GM21381 (cell line): ENCODE measurements at regions not wholly inside any gene's neighbourhood (a gene's known extent, or its start where the extent isn't known, plus 50 kb on each side); places are given as distances from the start of the nearest gene placed in this dataset.

Experiments used
- ATAC-seq: cut with Tn5 transposase; IDR thresholded peaks from one replicate; pipeline ENCODE4 v1.9.1; 2021; ENCODE audit warnings: mild to moderate bottlenecking, moderate library complexity; ENCODE audit not compliant: unreplicated experiment

DNA sequence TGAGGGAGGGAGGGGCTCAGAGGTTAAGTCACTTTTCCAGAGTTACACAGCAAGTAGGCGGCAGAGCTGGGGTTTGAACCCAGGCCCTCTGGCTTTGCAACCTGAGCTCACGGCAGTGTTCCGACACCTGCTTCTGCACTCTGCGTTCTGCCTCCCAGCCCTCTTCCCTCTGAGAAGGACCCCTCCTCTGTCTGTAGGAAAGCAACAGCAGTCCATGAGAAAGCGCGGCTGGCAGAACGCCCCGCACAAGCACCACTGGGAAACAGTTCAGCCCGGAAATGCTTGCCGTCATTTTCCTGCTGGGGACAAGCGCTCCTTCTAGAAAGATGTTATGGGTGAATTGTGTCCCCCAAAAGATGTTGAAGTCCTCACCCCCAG is 241.1 kb downstream of the NPHP4 start:
- no peak for ATAC-seq

DNA sequence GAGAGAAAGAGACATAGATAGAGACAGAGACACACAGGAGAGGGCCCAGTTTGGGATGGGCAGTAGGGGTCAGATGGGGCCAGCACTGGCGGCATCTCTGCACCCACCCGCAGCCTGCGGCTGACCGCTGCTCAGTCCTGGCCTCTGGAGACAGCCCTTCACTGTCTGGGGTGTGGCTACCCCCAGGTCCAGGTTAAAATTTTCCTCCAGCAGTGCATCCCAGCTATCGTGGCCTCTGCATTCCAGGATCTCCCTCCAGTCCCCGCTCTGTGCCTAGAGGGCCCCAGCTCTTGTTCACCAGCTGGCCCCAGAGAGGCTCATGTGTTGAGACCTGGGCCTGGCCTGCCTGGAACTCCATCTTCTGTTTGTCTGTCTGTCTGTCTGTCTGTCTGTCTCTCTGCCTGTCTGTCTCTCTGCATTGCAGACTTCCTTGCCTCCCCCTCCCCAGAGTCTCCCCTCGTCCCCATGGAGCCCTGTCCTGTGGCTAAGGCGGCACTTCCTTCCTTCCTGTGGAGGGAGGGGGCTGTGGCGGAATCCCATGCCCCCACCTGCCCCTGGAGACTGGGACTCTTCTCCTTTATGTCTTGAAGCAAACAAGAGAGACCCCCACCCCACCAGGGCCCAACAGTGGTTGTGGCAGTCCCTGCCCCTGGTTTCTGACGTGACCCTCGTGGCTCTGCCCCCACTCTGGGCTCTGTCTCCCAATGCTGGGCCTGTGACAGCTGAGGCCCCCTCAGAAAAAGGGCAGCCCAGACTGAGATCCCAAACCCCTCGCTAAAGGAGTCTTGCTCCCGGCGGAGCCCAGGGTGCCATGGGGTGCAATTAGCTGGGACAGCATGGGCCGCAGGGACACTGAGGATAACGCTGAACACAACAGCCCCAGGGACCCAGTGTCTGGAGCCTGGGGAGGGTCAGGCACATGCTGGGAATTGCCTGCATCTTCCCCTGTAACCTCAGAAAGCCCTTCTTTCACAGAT is 241.8 kb downstream of the NPHP4 start:
- no peak for ATAC-seq

DNA sequence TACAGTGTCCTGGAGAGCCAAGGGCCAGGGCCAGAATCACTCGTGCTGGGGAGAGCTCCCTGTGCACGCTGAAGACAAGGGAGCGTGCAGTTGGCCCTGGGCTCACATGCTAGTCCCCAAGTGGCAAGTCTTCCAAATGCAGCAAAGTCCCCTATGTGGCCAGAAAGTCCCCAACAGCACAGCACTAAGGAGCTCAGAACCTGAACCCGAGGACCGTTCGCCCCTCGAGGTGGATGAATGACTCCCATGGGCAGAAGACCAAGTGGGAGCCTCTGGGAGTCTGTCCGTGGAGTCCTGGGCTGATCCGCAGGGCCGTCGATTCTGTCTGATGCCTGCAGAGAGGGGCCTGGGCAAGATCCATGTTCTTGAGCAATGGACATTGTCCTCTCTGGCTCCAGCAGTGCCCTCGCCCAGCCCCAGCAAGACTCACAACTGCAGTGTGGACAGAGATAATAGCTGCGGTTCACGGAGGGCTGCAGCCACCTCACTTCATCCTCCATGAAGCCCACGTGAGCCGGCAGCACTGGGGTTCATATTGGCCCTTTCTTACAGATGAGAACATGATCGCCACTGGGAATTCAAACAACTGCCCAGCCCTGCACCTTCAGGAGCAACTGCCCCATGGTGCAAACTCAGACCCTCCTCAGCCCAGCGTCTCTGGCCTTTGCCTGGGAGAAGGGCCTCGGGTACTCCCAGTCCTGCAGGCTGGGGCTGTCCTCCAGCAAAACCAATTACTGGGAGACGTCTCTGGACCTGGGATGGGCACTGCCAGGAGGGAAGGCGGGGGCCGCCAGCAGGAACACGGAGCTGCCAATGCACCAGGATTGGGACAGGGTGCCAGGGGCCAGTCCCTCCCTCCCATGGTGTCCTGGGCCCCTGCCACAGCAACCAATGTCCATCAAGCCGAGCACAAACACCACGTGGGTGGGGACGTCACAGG is 243.7 kb downstream of the NPHP4 start:
- ATAC-seq = no peak

DNA sequence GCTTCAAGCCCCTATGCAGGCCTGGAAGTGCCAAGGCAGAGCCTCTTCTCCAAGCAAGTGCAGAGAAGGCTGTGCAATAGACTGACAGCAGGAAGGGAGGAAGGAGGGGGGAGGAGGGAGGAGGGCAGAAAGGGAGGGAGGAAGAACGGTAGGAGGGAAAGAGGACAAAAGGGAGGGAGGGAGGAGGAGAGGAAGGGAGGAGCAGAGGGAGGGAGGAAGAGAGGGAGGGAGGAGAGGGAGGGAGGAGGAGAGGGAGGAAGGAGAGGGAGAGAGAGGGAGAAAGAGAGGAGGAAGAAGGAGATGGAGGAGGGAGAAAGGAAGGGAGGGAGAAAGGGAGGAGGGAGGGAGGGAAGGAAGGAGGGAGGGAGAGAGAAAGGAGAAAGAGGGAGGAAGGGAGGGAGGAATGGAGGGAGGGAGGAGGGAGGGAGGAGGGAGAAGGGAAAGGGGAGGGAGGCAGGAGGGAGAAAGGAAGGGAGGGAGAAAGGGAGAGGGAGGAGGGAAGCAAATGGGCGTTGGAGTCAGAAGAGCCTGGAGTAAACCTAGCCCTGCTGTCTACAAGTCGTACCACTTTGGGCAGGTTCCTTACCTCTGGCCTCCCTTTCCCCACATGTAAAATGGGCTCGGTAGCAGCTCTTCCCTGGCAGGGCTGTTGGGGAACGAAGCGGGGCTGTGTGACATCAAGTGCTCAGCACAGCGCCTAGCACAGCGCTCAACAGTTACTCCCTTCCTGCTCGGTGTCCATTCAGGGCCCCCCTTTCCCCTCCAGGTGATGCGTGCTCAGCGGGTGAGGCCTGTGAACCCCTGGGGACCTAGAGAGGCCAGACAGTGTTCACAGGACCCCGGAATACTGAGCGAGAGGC is 244.6 kb downstream of the NPHP4 start:
- no peak for ATAC-seq

DNA sequence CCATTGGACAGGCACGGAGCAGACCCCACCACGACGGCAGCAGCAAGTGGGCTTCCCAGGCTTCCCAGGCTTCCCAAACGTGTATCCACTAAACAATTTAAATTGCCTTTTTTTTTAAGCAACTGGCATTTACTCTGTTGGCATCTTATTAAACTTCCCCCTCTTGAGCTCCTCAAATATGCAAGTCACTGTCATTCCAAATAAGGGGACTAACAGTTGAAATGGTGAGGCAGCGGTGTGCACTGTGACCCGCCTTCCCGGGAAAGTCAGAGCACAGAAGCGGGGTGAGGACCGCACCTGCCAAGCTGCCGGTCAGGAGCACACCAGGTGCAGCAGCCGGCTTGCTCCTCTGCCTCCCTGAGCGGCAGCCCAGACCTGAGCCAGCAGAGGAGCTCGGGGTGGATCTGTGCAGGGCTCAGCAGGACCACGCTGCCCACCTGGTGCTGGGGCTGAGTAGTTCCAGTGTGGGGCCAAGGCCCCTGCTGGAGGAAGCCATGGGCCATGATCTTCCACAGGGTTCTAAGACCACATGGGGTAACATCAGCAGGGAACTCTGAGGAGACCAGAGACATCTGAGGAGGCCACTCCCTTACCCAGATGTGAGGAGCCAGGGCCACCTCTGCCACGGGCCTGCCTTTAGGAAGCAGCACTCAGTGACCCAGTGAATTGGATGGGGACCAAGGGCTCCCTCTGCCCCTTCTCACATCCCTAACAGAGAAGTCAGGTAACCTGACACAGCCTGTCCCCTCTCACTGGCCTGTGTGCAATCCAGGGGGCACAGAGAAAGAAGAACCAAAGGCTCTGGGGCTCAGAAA is 245.4 kb downstream of the NPHP4 start:
- no peak for ATAC-seq

DNA sequence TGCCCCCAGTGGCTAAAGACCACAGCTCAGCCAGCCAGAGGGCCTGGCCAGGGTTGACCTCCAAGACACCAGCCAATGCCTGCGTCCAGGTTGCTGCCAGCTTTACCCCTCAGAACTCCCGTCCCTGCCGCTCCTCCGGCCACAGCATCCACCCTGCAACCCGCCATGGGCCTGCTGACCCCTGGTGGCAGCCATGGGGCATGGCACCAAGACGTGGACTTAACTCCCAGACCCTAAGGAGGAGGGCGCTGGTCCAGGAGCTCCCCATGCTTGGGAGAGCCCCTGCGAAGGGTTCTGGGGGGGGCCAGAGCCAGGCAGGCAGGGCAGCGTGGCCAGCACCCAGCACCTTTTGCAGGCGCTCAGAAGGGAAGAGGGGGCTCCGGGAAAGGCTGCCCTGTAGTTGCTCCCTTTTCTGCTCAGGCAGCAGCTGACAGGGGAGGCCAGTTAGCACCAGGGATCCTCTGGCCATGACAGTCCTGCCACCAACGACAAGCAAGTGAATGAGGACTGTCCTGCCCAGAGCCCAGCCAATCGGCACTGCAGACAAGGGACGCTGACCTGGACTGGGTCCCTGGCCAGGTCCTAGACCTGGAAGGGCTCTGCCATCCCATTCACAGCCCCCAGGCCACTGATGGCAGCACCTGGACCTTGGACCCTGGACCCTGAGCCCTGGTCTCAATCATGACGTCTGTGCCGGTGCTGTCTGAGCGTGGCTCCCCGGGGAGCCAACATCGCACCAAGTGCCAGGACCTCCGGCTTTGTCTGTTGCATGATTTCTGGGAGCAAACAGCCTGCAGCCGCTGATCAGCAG is 246.2 kb downstream of the NPHP4 start:
- ATAC-seq = peak; percentile 87

DNA sequence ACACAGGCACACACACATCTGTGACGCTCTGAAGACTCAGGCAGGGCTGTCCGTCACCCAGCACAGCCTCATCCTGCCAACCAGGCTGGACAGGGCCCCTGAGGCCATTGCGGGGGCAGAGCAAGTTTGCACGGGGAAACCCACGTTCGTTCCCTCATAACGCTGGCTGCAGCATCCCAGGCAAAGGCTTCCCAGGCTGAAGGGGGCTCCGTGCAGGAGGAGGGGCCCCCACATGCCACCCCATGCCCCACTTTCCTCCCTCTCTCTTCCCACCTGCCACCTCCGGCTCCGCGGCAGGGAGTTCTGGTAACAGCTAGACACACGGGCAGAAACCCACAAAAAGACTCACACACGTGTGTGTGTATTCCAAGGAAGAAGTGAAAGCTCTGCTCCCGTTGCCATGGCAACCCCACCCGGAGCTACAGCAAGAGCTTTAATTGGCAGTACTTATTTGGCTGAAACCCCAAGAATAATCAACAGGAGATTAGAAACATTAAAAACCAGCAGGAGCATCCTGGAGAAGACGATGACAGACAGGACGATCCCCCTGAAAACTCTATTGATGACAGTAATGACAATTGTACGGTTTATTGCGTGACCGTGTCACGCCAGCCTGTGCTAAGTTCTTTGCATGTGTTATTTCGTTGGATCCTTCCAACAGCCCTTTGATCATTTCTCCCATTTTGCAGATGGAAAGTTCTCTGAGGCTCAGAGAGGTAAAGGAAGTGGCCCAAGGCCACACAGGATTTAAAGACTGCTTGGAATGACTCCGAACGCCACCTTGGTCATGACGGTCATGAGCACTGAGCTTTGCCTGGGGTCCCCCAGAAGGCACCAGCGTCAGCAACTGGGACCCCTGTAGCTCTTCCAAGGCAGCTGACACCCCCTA is 247.1 kb downstream of the NPHP4 start:
- no peak for ATAC-seq

DNA sequence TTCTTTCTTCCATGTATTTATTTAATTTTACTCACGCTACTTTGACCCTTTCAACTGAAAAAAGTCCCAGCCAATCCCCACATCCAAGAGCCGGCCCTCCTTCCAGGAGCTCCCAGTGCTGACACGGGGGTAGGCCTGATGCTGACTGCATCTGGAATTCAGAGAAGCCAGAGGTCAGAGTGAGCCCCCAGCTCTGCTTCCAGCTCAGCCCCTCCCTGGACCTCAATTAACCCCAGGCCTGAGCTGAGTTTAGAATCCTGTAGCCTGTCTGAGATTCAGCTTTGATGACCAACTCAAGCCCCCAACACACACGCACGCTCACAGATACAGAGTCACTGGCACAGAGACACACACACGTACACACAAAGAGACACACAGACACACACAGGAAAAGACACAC is 247.9 kb downstream of the NPHP4 start:
- ATAC-seq = no peak

DNA sequence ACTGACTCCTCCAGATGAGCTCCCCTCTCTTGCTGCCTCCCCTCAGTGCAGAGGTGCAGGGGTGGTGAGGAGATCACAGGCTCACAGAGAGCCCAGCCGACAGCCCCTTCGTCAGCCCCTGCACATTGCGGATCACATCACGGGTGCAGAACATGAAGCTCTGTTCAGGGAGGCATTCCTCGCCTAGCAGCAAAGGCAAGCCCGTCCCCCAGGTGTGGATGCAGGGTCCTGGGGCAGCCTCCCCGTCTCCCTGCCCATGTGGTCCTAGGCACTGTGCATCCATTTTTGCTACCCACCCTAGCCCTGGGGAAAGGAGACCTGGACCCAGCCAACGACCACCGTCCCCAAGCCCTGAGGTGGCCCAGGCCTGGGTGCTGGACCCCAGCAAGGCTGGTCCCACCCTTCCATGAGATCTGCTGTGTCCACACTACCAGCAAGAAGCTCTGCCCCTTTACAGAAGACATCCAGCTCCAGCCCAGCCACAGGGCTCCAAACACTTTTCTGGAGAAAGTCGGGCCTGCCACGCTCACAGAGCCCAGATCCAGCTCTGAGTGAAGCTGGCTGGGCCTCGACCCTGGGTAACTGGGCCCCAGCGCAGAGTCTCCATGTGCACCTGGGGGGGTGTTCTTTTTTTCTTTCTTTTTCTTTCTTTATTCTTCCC is 248.7 kb downstream of the NPHP4 start:
- ATAC-seq = no peak

DNA sequence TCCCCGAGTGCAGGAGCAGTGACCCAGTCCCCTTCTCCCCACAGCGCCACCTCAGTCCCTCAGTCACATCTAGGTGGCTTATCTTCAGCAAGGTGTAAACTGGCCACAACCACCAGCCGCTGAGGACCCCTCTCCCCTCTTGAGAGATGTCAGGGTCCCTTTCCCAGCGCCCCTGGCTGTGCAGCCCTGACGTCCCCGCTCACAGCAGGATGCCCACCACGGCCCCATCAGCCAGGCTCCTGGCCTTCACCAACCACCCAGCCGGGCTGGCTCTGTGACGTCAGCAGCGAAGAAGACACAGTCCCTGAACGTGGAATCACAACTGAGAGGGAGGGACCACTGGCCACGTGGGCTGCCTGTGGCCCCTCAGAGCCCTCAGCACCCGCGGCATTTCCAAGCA is 249.4 kb downstream of the NPHP4 start:
- no peak for ATAC-seq

DNA sequence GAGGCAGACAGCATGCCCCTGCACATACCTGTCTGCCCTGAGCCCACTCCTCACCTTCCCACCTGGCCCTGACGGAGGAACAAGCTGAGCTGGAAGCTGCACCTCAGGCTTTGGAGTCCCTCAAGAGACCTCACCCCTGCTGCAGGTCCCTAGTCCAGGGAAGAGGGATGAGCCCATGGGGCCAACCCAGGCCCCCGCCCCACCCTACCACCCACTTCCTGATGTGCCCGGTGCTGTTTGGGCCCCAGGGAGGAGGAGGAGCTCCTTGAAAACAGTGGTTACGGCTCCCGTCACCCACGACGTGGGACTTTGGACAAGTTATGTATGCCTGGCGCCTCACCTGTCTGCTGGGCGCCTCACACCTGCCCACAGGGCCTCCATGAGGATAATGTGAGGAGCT is 250.2 kb downstream of the NPHP4 start:
- ATAC-seq = no peak

DNA sequence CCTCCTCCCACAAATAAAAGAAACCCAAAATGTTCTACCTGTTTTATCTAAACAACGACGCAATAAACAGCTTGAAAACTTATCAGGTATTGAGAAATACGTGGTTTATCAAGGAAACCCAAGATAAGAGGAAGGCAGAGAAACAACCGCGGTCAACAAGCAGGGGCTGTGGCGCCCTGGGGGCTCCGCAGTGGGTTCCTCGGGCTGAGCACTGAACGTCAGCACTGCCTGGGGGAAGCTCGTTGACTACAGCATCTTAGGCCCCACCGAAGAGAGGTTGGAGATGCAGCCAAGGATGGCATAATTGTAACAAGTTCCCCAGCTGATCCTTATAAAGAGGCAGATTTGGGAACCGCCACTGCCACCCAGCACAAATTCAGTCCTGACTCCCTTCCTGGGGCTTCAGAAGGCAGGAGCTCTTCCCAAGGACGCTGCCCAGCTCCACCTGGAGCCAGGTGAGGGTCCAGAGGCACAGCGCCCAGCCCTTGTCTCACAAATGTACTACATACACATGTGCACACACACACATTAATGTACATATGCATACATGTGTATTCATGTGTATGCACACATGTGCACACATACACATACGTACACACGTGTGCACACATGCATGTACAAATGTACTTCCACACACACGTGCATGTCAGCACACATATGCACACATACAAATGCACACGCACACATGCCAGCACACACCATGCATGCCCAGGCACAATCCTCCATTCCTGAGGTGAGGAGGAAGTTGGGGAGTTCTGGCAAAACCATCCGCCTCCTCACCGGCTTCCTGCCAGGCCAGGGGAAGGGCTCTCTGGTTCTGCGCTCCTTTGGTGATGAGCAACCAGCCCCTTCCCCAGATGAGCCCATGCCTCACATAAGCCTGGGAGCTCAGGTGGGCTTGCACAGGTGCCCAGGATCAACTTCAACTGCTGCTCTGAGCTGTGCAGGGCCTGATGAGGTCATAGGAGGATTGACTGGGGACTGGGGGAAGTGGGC is 251.1 kb downstream of the NPHP4 start:
- no peak for ATAC-seq

DNA sequence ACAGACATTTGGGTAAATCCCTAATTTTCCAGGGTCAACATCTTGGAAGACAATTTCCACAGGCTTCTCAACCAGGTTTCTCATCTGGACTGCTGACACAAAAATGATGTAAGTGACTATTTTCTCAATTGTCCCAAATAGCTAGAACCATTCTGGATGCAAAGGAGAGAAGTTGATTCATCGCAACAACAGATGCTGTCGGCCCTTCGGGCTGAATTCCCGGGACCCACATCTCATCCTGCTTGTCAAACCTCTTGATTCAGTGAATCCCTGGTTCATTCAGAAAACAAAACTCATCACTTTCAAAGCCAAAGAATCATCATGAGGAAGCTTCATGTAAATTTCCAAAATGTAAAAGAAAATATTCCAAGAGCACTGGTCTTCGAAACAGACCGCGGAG is 251.8 kb downstream of the NPHP4 start:
- ATAC-seq = no peak

DNA sequence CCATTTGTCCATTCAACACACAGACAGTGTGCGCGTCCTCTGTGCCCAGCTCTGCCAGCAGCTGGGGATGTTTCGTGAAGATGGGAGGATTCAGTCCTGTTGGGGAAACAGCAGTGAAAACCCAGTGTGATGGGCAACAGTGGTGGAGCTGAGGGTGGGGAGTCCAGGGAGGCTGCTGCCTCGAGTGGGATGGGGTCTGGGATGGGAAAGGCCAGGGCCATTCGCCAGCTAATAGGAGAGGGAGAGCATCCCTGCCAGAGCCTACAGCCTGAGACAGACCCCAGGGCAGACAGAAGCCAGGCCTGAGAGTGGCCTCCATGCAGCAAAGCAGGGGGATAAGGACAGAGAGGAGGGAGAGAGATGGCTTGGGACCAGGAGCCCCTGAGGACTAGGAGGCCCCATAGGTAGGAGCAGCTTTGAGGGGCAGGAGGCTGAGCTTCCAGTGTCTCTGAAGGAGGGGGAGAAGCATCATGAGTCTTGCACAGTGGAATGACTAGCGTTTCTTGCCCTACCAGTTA is 252.6 kb downstream of the NPHP4 start:
- ATAC-seq = no peak

DNA sequence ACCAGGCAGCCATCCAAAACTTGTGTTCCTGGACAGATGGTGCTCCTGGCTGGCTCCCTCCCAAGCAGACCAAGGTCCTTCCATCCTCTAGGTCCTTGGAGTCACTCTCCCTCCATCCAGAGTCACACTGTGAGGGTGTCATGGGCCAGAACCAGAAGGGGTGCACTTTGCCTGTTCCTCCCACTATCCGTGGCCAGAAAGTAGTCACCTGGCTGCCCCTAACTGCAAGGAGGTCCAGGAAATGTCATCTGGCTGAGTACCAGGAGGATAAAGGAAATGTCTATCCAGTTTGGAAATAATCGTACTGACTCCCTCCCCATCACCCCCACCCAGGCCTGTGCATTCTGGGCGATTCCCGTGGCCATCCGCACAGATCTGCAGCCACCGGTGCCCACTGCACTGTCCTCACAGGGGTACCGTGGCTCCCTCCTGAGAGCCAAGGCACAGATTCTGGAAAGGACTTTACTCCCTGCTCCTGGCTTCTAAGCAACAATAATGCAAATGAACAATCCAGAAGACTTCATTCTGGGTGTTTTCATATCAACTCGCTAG is 253.2 kb downstream of the NPHP4 start:
- ATAC-seq = no peak

DNA sequence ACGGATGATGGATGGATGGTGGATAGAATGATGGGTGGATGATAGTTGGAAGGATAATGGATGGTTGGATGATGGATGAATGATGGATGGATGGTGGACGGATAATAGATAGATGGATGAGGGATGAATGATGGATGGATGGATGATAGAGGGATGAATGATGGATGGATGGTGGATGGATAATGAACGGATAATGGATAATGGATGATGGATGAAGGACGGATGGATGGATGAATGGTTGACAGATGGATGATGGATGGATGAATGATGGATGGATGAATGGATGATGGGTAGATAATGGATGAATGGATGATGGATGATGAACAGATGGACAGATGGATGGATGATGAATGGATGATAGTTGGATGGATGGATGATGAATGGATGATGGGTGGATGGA is 255.1 kb downstream of the NPHP4 start:
- no peak for ATAC-seq
